H9 (cell line): ENCODE measurements at regions not wholly inside any gene's neighbourhood (a gene's known extent, or its start where the extent isn't known, plus 50 kb on each side); places are given as distances from the start of the nearest gene placed in this dataset.

Experiments
- DNase-seq: peaks from one replicate; pipeline ENCODE4 v3.0.0-alpha.2; 2017
- H2AFZ ChIP-seq: one replicate; pipeline ENCODE4 v1.6.1; 2013; ENCODE audit warnings: mild to moderate bottlenecking, low read length, control low read depth, moderate library complexity
- H2AK5ac ChIP-seq: 2 replicates; pipeline ENCODE4 v1.6.1; 2013; ENCODE audit warnings: low read length, control low read depth, mixed read lengths; ENCODE audit not compliant: insufficient read length
- H2BK120ac ChIP-seq: one replicate; pipeline ENCODE4 v1.6.1; 2013; ENCODE audit warnings: low read depth, mild to moderate bottlenecking, low read length, control low read depth, inconsistent platforms; ENCODE audit not compliant: poor library complexity, severe bottlenecking
- H2BK12ac ChIP-seq: 2 replicates; pipeline ENCODE4 v1.6.1; 2013; ENCODE audit warnings: low read length, control low read depth, mixed read lengths, low read depth; ENCODE audit not compliant: insufficient read length
- H2BK15ac ChIP-seq: 2 replicates; pipeline ENCODE4 v1.6.1; 2013; ENCODE audit warnings: low read depth, low read length, control low read depth
- H2BK20ac ChIP-seq: one replicate; pipeline ENCODE4 v1.6.1; 2013; ENCODE audit warnings: low read depth, mild to moderate bottlenecking, low read length, control low read depth, inconsistent platforms; ENCODE audit not compliant: poor library complexity, severe bottlenecking
- H2BK5ac ChIP-seq: 2 replicates; pipeline ENCODE4 v1.6.1; 2013; ENCODE audit warnings: low read length, control low read depth, mixed read lengths; ENCODE audit not compliant: insufficient read length
- H3K14ac ChIP-seq: 2 replicates; pipeline ENCODE4 v1.6.1; 2013; ENCODE audit warnings: low read length, control low read depth; ENCODE audit not compliant: insufficient read depth
- H3K18ac ChIP-seq: 2 replicates; pipeline ENCODE4 v1.6.1; 2013; ENCODE audit warnings: low read depth, mild to moderate bottlenecking, mixed read lengths, low read length, control low read depth; ENCODE audit not compliant: insufficient read length
- H3K23ac ChIP-seq: 2 replicates; pipeline ENCODE4 v1.6.1; 2013; ENCODE audit warnings: low read length, control low read depth, mixed read lengths, low read depth; ENCODE audit not compliant: insufficient read length
- H3K23me2 ChIP-seq: 2 replicates; pipeline ENCODE4 v1.6.1; 2013; ENCODE audit warnings: low read depth, mild to moderate bottlenecking, mixed read lengths, low read length, control low read depth; ENCODE audit not compliant: insufficient read length, poor library complexity, severe bottlenecking
- H3K27ac ChIP-seq: 2 replicates; pipeline ENCODE4 v1.5.1; 2013; ENCODE audit warnings: low read length, control low read depth, mixed read lengths, low read depth; ENCODE audit not compliant: insufficient read length
- H3K27me3 ChIP-seq: 2 replicates; pipeline ENCODE4 v1.6.1; 2013; ENCODE audit warnings: low read length, control low read depth, inconsistent platforms; ENCODE audit not compliant: insufficient read depth
- H3K4ac ChIP-seq: 2 replicates; pipeline ENCODE4 v1.6.1; 2013; ENCODE audit warnings: low read depth, mild to moderate bottlenecking, control low read depth, inconsistent platforms, low read length, moderate library complexity
- H3K4me1 ChIP-seq: 2 replicates; pipeline ENCODE4 v1.6.1; 2013; ENCODE audit warnings: low read length, control low read depth, inconsistent platforms; ENCODE audit not compliant: insufficient read depth
- H3K4me2 ChIP-seq: 2 replicates; pipeline ENCODE4 v1.6.1; 2013; ENCODE audit warnings: low read length, control low read depth, mixed read lengths; ENCODE audit not compliant: insufficient read length, insufficient read depth
- H3K56ac ChIP-seq: 2 replicates; pipeline ENCODE4 v1.6.1; 2013; ENCODE audit warnings: low read depth, mild to moderate bottlenecking, mixed read lengths, low read length, control low read depth; ENCODE audit not compliant: insufficient read length
- H3K79me1 ChIP-seq: 2 replicates; pipeline ENCODE4 v1.6.1; 2013; ENCODE audit warnings: low read depth, mild to moderate bottlenecking, moderate library complexity, low read length, control low read depth, inconsistent platforms; ENCODE audit not compliant: insufficient read depth, poor library complexity, severe bottlenecking
- H3K79me2 ChIP-seq: 2 replicates; pipeline ENCODE4 v1.6.1; 2013; ENCODE audit warnings: low read length, control low read depth, inconsistent platforms; ENCODE audit not compliant: insufficient read depth
- H3K9ac ChIP-seq: 2 replicates; pipeline ENCODE4 v1.6.1; 2013; ENCODE audit warnings: low read length, control low read depth, mixed read lengths; ENCODE audit not compliant: insufficient read length; ENCODE audit errors: extremely low read depth
- H3K9me3 ChIP-seq: one replicate; pipeline ENCODE4 v1.6.1; 2013; ENCODE audit warnings: low read depth, low read length, inconsistent platforms; ENCODE audit not compliant: control insufficient read depth
- H3T11ph ChIP-seq: one replicate; pipeline ENCODE4 v1.6.1; 2013; ENCODE audit warnings: mild to moderate bottlenecking, low read length, control low read depth, inconsistent platforms
- H4K20me1 ChIP-seq: one replicate; pipeline ENCODE4 v1.6.1; 2013; ENCODE audit not compliant: control insufficient read depth, insufficient read length, insufficient read depth
- H4K5ac ChIP-seq: 2 replicates; pipeline ENCODE4 v1.6.1; 2013; ENCODE audit warnings: low read depth, mild to moderate bottlenecking, mixed read lengths, low read length, control low read depth; ENCODE audit not compliant: insufficient read length
- H4K8ac ChIP-seq: replicated peaks from 2 replicates; pipeline ENCODE4 v1.6.1; 2013; ENCODE audit warnings: low read length, control low read depth, mixed read lengths, low read depth; ENCODE audit not compliant: insufficient read length
- H4K91ac ChIP-seq: 2 replicates; pipeline ENCODE4 v1.6.1; 2013; ENCODE audit warnings: low read depth, mild to moderate bottlenecking, moderate library complexity, mixed read lengths, low read length, control low read depth; ENCODE audit not compliant: insufficient read length
- H3K27ac Mint-ChIP-seq, 3 experiments: 2 replicates in 2 of 3; 3 replicates in 1 of 3; pipeline ENCODE4 v1.8.0; 2020 to 2021; ENCODE audit warnings: mixed read lengths in 3 of 3, mild to moderate bottlenecking in 1 of 3, moderate library complexity in 1 of 3
- H3K27me3 Mint-ChIP-seq: 2 replicates; pipeline ENCODE4 v1.8.0; 2021; ENCODE audit warnings: low read depth, mild to moderate bottlenecking, moderate library complexity, mixed read lengths
- H3K36me3 Mint-ChIP-seq, 3 experiments: 2 replicates in 2 of 3; 3 replicates in 1 of 3; pipeline ENCODE4 v1.8.0; 2020 to 2021; ENCODE audit warnings: low read depth in 3 of 3, mixed read lengths in 3 of 3; ENCODE audit not compliant: insufficient read depth in 1 of 3
- H3K4me1 Mint-ChIP-seq, 2 experiments: 2 replicates each; pipeline ENCODE4 v1.8.0; 2020; ENCODE audit warnings: mixed read lengths in 2 of 2
- H3K4me3 Mint-ChIP-seq, 2 experiments: 2 replicates in 1 of 2; 3 replicates in 1 of 2; pipeline ENCODE4 v1.8.0; 2020 to 2021; ENCODE audit warnings: mild to moderate bottlenecking in 2 of 2, mixed read lengths in 2 of 2, moderate library complexity in 1 of 2
- H3K9me3 Mint-ChIP-seq, 2 experiments: 2 replicates in 1 of 2; 3 replicates in 1 of 2; pipeline ENCODE4 v1.8.0; 2020; ENCODE audit warnings: mild to moderate bottlenecking in 2 of 2, mixed read lengths in 2 of 2, moderate library complexity in 1 of 2
- TF ChIP-seq, protein P1 (sequence below): fragments of 200-600 bp; sonication (generic); conservative IDR thresholded peaks from 3 replicates; pipeline ENCODE4 v1.8.0; 2021; ENCODE audit warnings: antibody characterized with exemption, mild to moderate bottlenecking

DNA sequence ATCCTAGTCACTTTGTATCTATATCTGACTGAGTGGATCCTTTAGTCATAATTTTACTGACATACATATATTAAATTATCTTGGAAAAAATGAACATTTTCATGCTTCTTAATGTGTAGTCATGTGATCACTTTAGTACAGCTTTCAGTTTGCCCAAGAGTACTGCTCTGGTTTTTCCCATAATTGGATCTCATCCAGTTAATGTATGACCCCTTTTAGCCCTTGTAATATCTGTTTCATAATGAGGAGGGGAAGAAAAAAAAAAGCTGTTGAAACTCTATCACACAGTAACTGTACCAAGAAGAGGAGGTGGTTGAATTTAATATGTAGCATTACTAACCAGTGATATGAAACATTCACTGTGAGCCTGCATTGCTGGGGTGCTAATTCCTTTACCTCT, 328.7 kb downstream of the PTPRC start:
- Mint-ChIP-seq H3K4me1 (no peaks in the 10 kb centered on the region), H3K9me3 (peaks cover 0 to 2% of the 10 kb centered on the region in 2 experiments; a peak in 1 of 5 replicates), H3K36me3 (no peaks in the 10 kb centered on the region), H3K27ac (no peak overlapping the region; a peak in 1 of 7 replicates), H3K4me3 (no peak overlapping the region), H3K27me3 (no peaks in the 10 kb centered on the region)
- no peak overlapping the region for H2AK5ac ChIP-seq
- H3K18ac ChIP-seq, result no peak overlapping the region
- TF ChIP-seq, protein P1, sequence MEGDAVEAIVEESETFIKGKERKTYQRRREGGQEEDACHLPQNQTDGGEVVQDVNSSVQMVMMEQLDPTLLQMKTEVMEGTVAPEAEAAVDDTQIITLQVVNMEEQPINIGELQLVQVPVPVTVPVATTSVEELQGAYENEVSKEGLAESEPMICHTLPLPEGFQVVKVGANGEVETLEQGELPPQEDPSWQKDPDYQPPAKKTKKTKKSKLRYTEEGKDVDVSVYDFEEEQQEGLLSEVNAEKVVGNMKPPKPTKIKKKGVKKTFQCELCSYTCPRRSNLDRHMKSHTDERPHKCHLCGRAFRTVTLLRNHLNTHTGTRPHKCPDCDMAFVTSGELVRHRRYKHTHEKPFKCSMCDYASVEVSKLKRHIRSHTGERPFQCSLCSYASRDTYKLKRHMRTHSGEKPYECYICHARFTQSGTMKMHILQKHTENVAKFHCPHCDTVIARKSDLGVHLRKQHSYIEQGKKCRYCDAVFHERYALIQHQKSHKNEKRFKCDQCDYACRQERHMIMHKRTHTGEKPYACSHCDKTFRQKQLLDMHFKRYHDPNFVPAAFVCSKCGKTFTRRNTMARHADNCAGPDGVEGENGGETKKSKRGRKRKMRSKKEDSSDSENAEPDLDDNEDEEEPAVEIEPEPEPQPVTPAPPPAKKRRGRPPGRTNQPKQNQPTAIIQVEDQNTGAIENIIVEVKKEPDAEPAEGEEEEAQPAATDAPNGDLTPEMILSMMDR, result no peak
- H3K4me2 ChIP-seq, result no peak overlapping the region
- no peak overlapping the region for H3K27ac ChIP-seq
- H3K9ac ChIP-seq, result no peak overlapping the region
- no peaks in the 10 kb centered on the region for H3K79me2 ChIP-seq
- no peak overlapping the region for H2BK15ac ChIP-seq
- no peak overlapping the region for H2BK20ac ChIP-seq
- no peaks in the 10 kb centered on the region for H3K79me1 ChIP-seq
- no peak overlapping the region for H2BK120ac ChIP-seq
- no peak overlapping the region for H4K8ac ChIP-seq
- H4K20me1 ChIP-seq, result no peaks in the 10 kb centered on the region
- H3K23ac ChIP-seq, result no peak overlapping the region
- no peak overlapping the region for H3K4ac ChIP-seq
- no peaks in the 10 kb centered on the region for H3K4me1 ChIP-seq
- H3K9me3 ChIP-seq, result no peaks in the 10 kb centered on the region
- no peak for DNase-seq
- H2BK5ac ChIP-seq, result no peak overlapping the region
- no peak overlapping the region for H2AFZ ChIP-seq
- H3K27me3 ChIP-seq, result no peaks in the 10 kb centered on the region
- no peak overlapping the region for H4K5ac ChIP-seq
- H3K23me2 ChIP-seq, result no peaks in the 10 kb centered on the region
- no peak overlapping the region for H2BK12ac ChIP-seq
- no peak overlapping the region for H4K91ac ChIP-seq
- no peak overlapping the region for H3K56ac ChIP-seq
- no peak overlapping the region for H3K14ac ChIP-seq
- no peak overlapping the region for H3T11ph ChIP-seq
